ENCODE measurements at regions not wholly inside any gene's neighbourhood (a gene's known extent, or its start where the extent isn't known, plus 50 kb on each side); places are given as distances from the start of the nearest gene placed in this dataset.
"Not testable (repeated sequence)": the region's sequence is repeated elsewhere in the genome, so short reads cannot be mapped to it uniquely, and the experiment has no call there.

GRCh38 chr5:91315701-91316100 is 67.4 kb downstream of the ARRDC3 start:
- no peak for DNase-seq

- peak; percentile 56 for DNase-seq
Observed at GRCh38 chr5:91313757-91314673, 69.1 kb downstream of the ARRDC3 start.

- DNase-seq: no peak
Observed at GRCh38 chr5:91312698-91313097, 70.4 kb downstream of the ARRDC3 start.

GRCh38 chr5:91311697-91312501 is 71.2 kb downstream of the ARRDC3 start:
- peak; percentile 60 for DNase-seq

GRCh38 chr5:91311168-91311696 is 71.9 kb downstream of the ARRDC3 start:
- no peak for DNase-seq

- not testable (repeated sequence) for DNase-seq
Observed at GRCh38 chr5:91308157-91308556, 75.0 kb downstream of the ARRDC3 start.

GRCh38 chr5:91307048-91307447 is 76.1 kb downstream of the ARRDC3 start:
- DNase-seq: peak; percentile 73

GRCh38 chr5:91306497-91306896 is 76.6 kb downstream of the ARRDC3 start:
- no peak for DNase-seq

GRCh38 chr5:91305640-91306039 is 77.5 kb downstream of the ARRDC3 start:
- no peak for DNase-seq

- not testable (repeated sequence) for DNase-seq
Observed at GRCh38 chr5:91304015-91304414, 79.1 kb downstream of the ARRDC3 start.

- no peak for DNase-seq
Observed at GRCh38 chr5:91302958-91303357, 80.2 kb downstream of the ARRDC3 start.

- DNase-seq: no peak
Observed at GRCh38 chr5:91302305-91302704, 80.8 kb downstream of the ARRDC3 start.

- DNase-seq: no peak
Observed at GRCh38 chr5:91301106-91301846, 81.8 kb downstream of the ARRDC3 start.

- DNase-seq: no peak
Observed at GRCh38 chr5:91297994-91298393, 85.1 kb downstream of the ARRDC3 start.

- no peak for DNase-seq
Observed at GRCh38 chr5:91296674-91297143, 86.4 kb downstream of the ARRDC3 start.

GRCh38 chr5:91296102-91296501 is 87.0 kb downstream of the ARRDC3 start:
- not testable (repeated sequence) for DNase-seq

GRCh38 chr5:91293131-91293530 is 90.0 kb downstream of the ARRDC3 start:
- DNase-seq: no peak

- no peak for DNase-seq
Observed at GRCh38 chr5:91291628-91292569, 91.2 kb downstream of the ARRDC3 start.

- peak; percentile 78 for DNase-seq
Observed at GRCh38 chr5:91288118-91288916, 94.8 kb downstream of the ARRDC3 start.

- not testable (repeated sequence) for DNase-seq
Observed at GRCh38 chr5:91285062-91285461, 98.1 kb downstream of the ARRDC3 start.

All from hindlimb muscle (tissue), 1 donor.